Uterus (tissue), 2 donors: ENCODE measurements at regions not wholly inside any gene's neighbourhood (a gene's known extent, or its start where the extent isn't known, plus 50 kb on each side); places are given as distances from the start of the nearest gene placed in this dataset.

Source experiments
- POLR2A ChIP-seq, 2 donors: fragments of 450-650 bp; IDR thresholded peaks; one replicate each; pipeline ENCODE4 v1.6.1; 2016; ENCODE audit warnings: antibody characterized with exemption in 2 of 2, mild to moderate bottlenecking in 1 of 2, moderate library complexity in 1 of 2
- TF ChIP-seq, protein P1 (sequence below), 4 experiments: fragments of 200-600 bp in 2 of 4; fragments of 450-650 bp in 2 of 4; sonication (generic) in 2 of 4; IDR thresholded peaks; one replicate each; pipeline ENCODE4 v1.5.1; 2016 to 2019; ENCODE audit warnings: antibody characterized with exemption in 4 of 4, mild to moderate bottlenecking in 2 of 4, moderate library complexity in 1 of 4

DNA sequence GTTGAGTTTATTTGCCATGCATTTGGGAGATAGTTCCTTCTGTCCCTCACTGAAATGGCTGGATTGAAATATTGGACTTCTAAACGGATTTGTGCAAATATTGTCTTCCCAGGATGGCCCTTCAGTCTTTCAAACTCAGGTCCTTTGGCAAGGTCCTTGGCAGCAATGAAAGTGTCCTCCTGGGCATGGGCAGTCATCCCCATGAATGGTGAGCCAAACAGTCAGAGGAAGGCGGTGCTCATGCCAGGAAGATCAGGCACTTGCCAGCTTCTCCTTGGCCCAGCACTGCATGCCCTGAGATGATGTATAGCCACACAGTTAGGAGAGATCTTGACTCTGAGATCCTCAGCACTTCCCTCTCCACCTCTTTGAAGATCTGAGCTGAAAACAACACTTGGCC is 221.4 kb upstream of the KLF4 start:
- TF ChIP-seq POLR2A (IDR thresholded peaks at IDR 0.05) = no peak
- TF ChIP-seq, protein P1, sequence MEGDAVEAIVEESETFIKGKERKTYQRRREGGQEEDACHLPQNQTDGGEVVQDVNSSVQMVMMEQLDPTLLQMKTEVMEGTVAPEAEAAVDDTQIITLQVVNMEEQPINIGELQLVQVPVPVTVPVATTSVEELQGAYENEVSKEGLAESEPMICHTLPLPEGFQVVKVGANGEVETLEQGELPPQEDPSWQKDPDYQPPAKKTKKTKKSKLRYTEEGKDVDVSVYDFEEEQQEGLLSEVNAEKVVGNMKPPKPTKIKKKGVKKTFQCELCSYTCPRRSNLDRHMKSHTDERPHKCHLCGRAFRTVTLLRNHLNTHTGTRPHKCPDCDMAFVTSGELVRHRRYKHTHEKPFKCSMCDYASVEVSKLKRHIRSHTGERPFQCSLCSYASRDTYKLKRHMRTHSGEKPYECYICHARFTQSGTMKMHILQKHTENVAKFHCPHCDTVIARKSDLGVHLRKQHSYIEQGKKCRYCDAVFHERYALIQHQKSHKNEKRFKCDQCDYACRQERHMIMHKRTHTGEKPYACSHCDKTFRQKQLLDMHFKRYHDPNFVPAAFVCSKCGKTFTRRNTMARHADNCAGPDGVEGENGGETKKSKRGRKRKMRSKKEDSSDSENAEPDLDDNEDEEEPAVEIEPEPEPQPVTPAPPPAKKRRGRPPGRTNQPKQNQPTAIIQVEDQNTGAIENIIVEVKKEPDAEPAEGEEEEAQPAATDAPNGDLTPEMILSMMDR (IDR thresholded peaks at IDR 0.05) = no peak
